Adrenal gland (tissue), 9 donors: ENCODE measurements at regions not wholly inside any gene's neighbourhood (a gene's known extent, or its start where the extent isn't known, plus 50 kb on each side); places are given as distances from the start of the nearest gene placed in this dataset.
A peak's percentile ranks its signal among the peaks of the same experiment; 100 is the strongest.

Experiments
- DNase-seq, 7 donors: peaks; one replicate each; pipeline ENCODE4 v3.0.0-alpha.2; 2019 to 2020
- H3K27ac ChIP-seq, 5 donors: fragments of 200-600 bp; sonication (generic) in 4 of 5; 1 replicate in 3 of 5; 2 replicates in 2 of 5; pipeline versions ENCODE4 v1.5.1 to v1.8.0; 2016 to 2020; ENCODE audit warnings: mild to moderate bottlenecking in 1 of 5
- H3K27me3 ChIP-seq: fragments of 200-600 bp; 2 replicates; pipeline ENCODE4 v1.8.0; 2021
- H3K36me3 ChIP-seq, 2 donors: fragments of 200-600 bp; replicated peaks in 1 of 2; 1 replicate in 1 of 2; 2 replicates in 1 of 2; pipeline versions ENCODE4 v1.5.1 to v1.8.0; 2018 to 2022
- H3K4me1 ChIP-seq, 2 donors: fragments of 200-600 bp; replicated peaks in 1 of 2; 1 replicate in 1 of 2; 2 replicates in 1 of 2; pipeline versions ENCODE4 v1.5.1 to v1.8.0; 2018 to 2021
- H3K4me3 ChIP-seq, 4 donors: fragments of 200-600 bp; sonication (generic) in 3 of 4; one replicate each; pipeline ENCODE4 v1.5.1; 2016 to 2018
- H3K9me3 ChIP-seq, 3 donors: fragments of 200-600 bp; sonication (generic) in 1 of 3; replicated peaks in 1 of 3; 1 replicate in 2 of 3; 2 replicates in 1 of 3; pipeline versions ENCODE4 v1.5.1 to v1.8.0; 2016 to 2021
- CTCF ChIP-seq, 6 experiments: fragments of 450-650 bp in 4 of 6; fragments of 200-600 bp in 2 of 6; sonication (generic) in 1 of 6; IDR thresholded peaks; 1 replicate in 5 of 6; 2 replicates in 1 of 6; pipeline versions ENCODE4 v1.5.1 to v1.8.0; 2016 to 2021; ENCODE audit warnings: antibody characterized with exemption in 6 of 6, mild to moderate bottlenecking in 2 of 6, moderate library complexity in 1 of 6
- POLR2A ChIP-seq, 2 donors: fragments of 450-650 bp; IDR thresholded peaks; one replicate each; pipeline ENCODE4 v1.6.1; 2017; ENCODE audit warnings: antibody characterized with exemption in 2 of 2, mild to moderate bottlenecking in 2 of 2, moderate library complexity in 1 of 2
- WGBS, 4 donors: extraction: QIAGEN DNeasy Blood & Tissue Kit in 2 of 4; methylation state at CpG; one replicate each; pipeline versions ENCODE4 v1.1.5 to v1.1.7; 2013 to 2017; 5-methylcytosine and 5-hydroxymethylcytosine counted together
- intact Hi-C, 2 donors: fragments of 100-400 bp; cut with DNase I; formaldehyde crosslinking; loops; one replicate each; pipeline versions ENCODE4 v1.14.1 to v1.15.0; 2022 to 2023
- donor health status: healthy with polysubstance abuse.
- donor health status: Bipolar disorder and iron deficiency.
- donor health status: DM: yes; HTN: yes; CAD: no.
- donor health status: DM: no; HTN: no; CAD: no.
- donor health status: DM: no; HTN: no; CAD: no.

- DNase-seq, result no peak
- Histone ChIP-seq H3K27me3 (no peaks in the 10 kb centered on the region), H3K27ac (no peak overlapping the region), H3K9me3 (no peaks in the 10 kb centered on the region), H3K4me1 (peaks cover 2 to 7% of the 10 kb centered on the region in 2 donors), H3K4me3 (no peak overlapping the region), H3K36me3 (no peaks in the 10 kb centered on the region)
- no peak for TF ChIP-seq CTCF (IDR thresholded peaks at IDR 0.05)
- TF ChIP-seq POLR2A (IDR thresholded peaks at IDR 0.05), result no peak
- WGBS, 4 donors, result 73 to 89% (median 83%) methylated on average over 8 of the region's 8 CpGs
- intact Hi-C loops, result no loop called here
Observed at GRCh38 chr3:194988495-194989165, 282.3 kb downstream of the XXYLT1 start.

GRCh38 chr3:194989241-194989640 is 281.7 kb downstream of the XXYLT1 start:
- whole genome bisulfite sequencing, 4 donors, result 74 to 87% (median 78%) methylated on average over 8 to 10 of the region's 10 CpGs
- TF ChIP-seq CTCF (IDR thresholded peaks at IDR 0.05) (no peak), POLR2A (IDR thresholded peaks at IDR 0.05) (no peak)
- peak in 1 of 7 donors; percentile 15 for DNase-seq
- H3K4me3 ChIP-seq, result no peak overlapping the region
- intact Hi-C loops, result no loop called here
- no peak overlapping the region for H3K27ac ChIP-seq
- no peaks in the 10 kb centered on the region for H3K9me3 ChIP-seq
- H3K36me3 ChIP-seq, result no peaks in the 10 kb centered on the region
- H3K4me1 ChIP-seq, result peaks cover 2 to 7% of the 10 kb centered on the region in 2 donors
- H3K27me3 ChIP-seq, result no peaks in the 10 kb centered on the region

GRCh38 chr3:194990454-194991337 is 280.3 kb downstream of the XXYLT1 start:
- Histone ChIP-seq H3K36me3 (no peaks in the 10 kb centered on the region), H3K9me3 (no peaks in the 10 kb centered on the region), H3K4me3 (no peak overlapping the region), H3K27me3 (no peaks in the 10 kb centered on the region), H3K4me1 (no peaks in the 10 kb centered on the region), H3K27ac (no peak overlapping the region)
- intact Hi-C loops, result no loop called here
- peak in 1 of 7 donors; percentile 29 for DNase-seq
- TF ChIP-seq CTCF (IDR thresholded peaks at IDR 0.05) (no peak), POLR2A (IDR thresholded peaks at IDR 0.05) (no peak)
- WGBS, 4 donors, result 76 to 89% (median 81%) methylated on average over 7 to 8 of the region's 8 CpGs

- TF ChIP-seq CTCF (IDR thresholded peaks at IDR 0.05) (no peak), POLR2A (IDR thresholded peaks at IDR 0.05) (no peak)
- intact Hi-C loops, result no loop called here
- no peak overlapping the region for H3K27ac ChIP-seq
- no peaks in the 10 kb centered on the region for H3K9me3 ChIP-seq
- no peak overlapping the region for H3K4me3 ChIP-seq
- 61 to 75% (median 62%) methylated on average over 4 of the region's 4 CpGs for WGBS, 4 donors
- H3K27me3 ChIP-seq, result no peaks in the 10 kb centered on the region
- H3K4me1 ChIP-seq, result no peaks in the 10 kb centered on the region
- H3K36me3 ChIP-seq, result no peaks in the 10 kb centered on the region
- DNase-seq, result no peak
Observed at GRCh38 chr3:194991338-194991654, 279.7 kb downstream of the XXYLT1 start.
